ENCODE measurements at regions not wholly inside any gene's neighbourhood (a gene's known extent, or its start where the extent isn't known, plus 50 kb on each side); places are given as distances from the start of the nearest gene placed in this dataset.

- TF ChIP-seq POLR2A (IDR thresholded peaks at IDR 0.05): no peak
- TF ChIP-seq, protein P1, sequence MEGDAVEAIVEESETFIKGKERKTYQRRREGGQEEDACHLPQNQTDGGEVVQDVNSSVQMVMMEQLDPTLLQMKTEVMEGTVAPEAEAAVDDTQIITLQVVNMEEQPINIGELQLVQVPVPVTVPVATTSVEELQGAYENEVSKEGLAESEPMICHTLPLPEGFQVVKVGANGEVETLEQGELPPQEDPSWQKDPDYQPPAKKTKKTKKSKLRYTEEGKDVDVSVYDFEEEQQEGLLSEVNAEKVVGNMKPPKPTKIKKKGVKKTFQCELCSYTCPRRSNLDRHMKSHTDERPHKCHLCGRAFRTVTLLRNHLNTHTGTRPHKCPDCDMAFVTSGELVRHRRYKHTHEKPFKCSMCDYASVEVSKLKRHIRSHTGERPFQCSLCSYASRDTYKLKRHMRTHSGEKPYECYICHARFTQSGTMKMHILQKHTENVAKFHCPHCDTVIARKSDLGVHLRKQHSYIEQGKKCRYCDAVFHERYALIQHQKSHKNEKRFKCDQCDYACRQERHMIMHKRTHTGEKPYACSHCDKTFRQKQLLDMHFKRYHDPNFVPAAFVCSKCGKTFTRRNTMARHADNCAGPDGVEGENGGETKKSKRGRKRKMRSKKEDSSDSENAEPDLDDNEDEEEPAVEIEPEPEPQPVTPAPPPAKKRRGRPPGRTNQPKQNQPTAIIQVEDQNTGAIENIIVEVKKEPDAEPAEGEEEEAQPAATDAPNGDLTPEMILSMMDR (IDR thresholded peaks at IDR 0.05): no peak
Measured at GRCh38 chr4:147349193-147349592, 131.7 kb upstream of the EDNRA start.
